Left lung (tissue), 4 donors: ENCODE measurements at regions not wholly inside any gene's neighbourhood (a gene's known extent, or its start where the extent isn't known, plus 50 kb on each side); places are given as distances from the start of the nearest gene placed in this dataset.

Experiments
- ATAC-seq: fragments of 200-7000 bp; cut with Tn5 transposase; one replicate; pipeline ENCODE4 v1.9.1; 2020; ENCODE audit warnings: moderate library complexity
- DNase-seq, 4 donors: peaks; one replicate each; pipeline ENCODE4 v3.0.0-alpha.2; 2013 to 2020
- H3K27ac ChIP-seq, 2 donors: fragments of 200-600 bp; sonication (generic) in 1 of 2; one replicate each; pipeline versions ENCODE4 v1.5.0 to v1.8.0; 2020 to 2021
- H3K27me3 ChIP-seq, 2 donors: fragments of 200-600 bp; sonication (generic) in 1 of 2; one replicate each; pipeline versions ENCODE4 v1.5.0 to v1.8.0; 2020 to 2021
- H3K36me3 ChIP-seq, 2 donors: fragments of 200-600 bp; sonication (generic) in 1 of 2; one replicate each; pipeline versions ENCODE4 v1.5.0 to v1.8.0; 2020 to 2021
- H3K4me1 ChIP-seq, 2 donors: fragments of 200-600 bp; one replicate each; pipeline ENCODE4 v1.8.0; 2021
- H3K4me3 ChIP-seq, 2 donors: fragments of 200-600 bp; sonication (generic) in 1 of 2; one replicate each; pipeline versions ENCODE4 v1.5.0 to v1.8.0; 2020 to 2021; ENCODE audit warnings: mild to moderate bottlenecking in 1 of 2
- H3K9me3 ChIP-seq, 2 donors: fragments of 200-600 bp; sonication (generic) in 1 of 2; one replicate each; pipeline versions ENCODE4 v1.5.0 to v1.8.0; 2020 to 2021
- CTCF ChIP-seq, 2 donors: fragments of 200-600 bp; sonication (generic) in 1 of 2; IDR thresholded peaks; one replicate each; pipeline versions ENCODE4 v1.5.0 to v1.8.0; 2021; ENCODE audit warnings: antibody characterized with exemption in 2 of 2
- intact Hi-C, 2 donors: fragments of 100-400 bp; cut with DNase I; formaldehyde crosslinking; loops; one replicate each; pipeline versions ENCODE4 v1.11.2 to v1.14.2; 2022
- donor health status: DM: no; HTN: yes; CAD: no.
- donor health status: DM: no; HTN: no; CAD: no.

- intact Hi-C loops, result loop anchor here in 1 of 2 donors (10.0 kb wide), 1 partner anchor 106 kb away; no protein-coding TSS in a partner anchor
- ATAC-seq, result no peak
- H3K27me3 ChIP-seq, result no peaks in the 10 kb centered on the region
- no peak overlapping the region for H3K4me3 ChIP-seq
- H3K9me3 ChIP-seq, result no peaks in the 10 kb centered on the region
- peaks cover 4 to 13% of the 10 kb centered on the region in 2 donors for H3K4me1 ChIP-seq
- DNase-seq, result no peak
- no peaks in the 10 kb centered on the region for H3K36me3 ChIP-seq
- no peak overlapping the region for H3K27ac ChIP-seq
- TF ChIP-seq CTCF (IDR thresholded peaks at IDR 0.05), result no peak
These were observed 171.2 kb upstream of the PGRMC2 start for GRCh38 chr4:128458816-128459215.

- intact Hi-C loops, result loop anchor here in 1 of 2 donors (10.0 kb wide), 1 partner anchor 107 kb away; no protein-coding TSS in a partner anchor
- H3K4me1 ChIP-seq, result peaks cover 4 to 13% of the 10 kb centered on the region in 2 donors
- no peak for TF ChIP-seq CTCF (IDR thresholded peaks at IDR 0.05)
- H3K4me3 ChIP-seq, result no peak overlapping the region
- H3K27ac ChIP-seq, result no peak overlapping the region
- H3K36me3 ChIP-seq, result no peaks in the 10 kb centered on the region
- no peaks in the 10 kb centered on the region for H3K9me3 ChIP-seq
- H3K27me3 ChIP-seq, result no peaks in the 10 kb centered on the region
- DNase-seq, result no peak
- ATAC-seq, result no peak
These were observed 170.1 kb upstream of the PGRMC2 start for GRCh38 chr4:128457726-128458125.

- H3K4me3 ChIP-seq, result no peak overlapping the region
- DNase-seq (no peak), ATAC-seq (no peak)
- H3K27ac ChIP-seq, result no peak overlapping the region
- H3K27me3 ChIP-seq, result no peaks in the 10 kb centered on the region
- TF ChIP-seq CTCF (IDR thresholded peaks at IDR 0.05), result no peak
- intact Hi-C loops, result loop anchor here in 1 of 2 donors (10.0 kb wide), 1 partner anchor 109 kb away; no protein-coding TSS in a partner anchor
- H3K36me3 ChIP-seq, result no peaks in the 10 kb centered on the region
- peaks cover 4 to 13% of the 10 kb centered on the region in 2 donors for H3K4me1 ChIP-seq
- no peaks in the 10 kb centered on the region for H3K9me3 ChIP-seq
These were observed 168.6 kb upstream of the PGRMC2 start for GRCh38 chr4:128456171-128456570.

GRCh38 chr4:128455480-128455879 lies 167.9 kb upstream of the PGRMC2 start:
- H3K27ac ChIP-seq, result no peak overlapping the region
- no peaks in the 10 kb centered on the region for H3K9me3 ChIP-seq
- no peak for TF ChIP-seq CTCF (IDR thresholded peaks at IDR 0.05)
- intact Hi-C loops, result loop anchor here in 1 of 2 donors (10.0 kb wide), 1 partner anchor 109 kb away; no protein-coding TSS in a partner anchor
- no peak overlapping the region for H3K4me3 ChIP-seq
- no peak for DNase-seq
- ATAC-seq, result no peak
- peaks cover 4 to 13% of the 10 kb centered on the region in 2 donors for H3K4me1 ChIP-seq
- H3K27me3 ChIP-seq, result no peaks in the 10 kb centered on the region
- no peaks in the 10 kb centered on the region for H3K36me3 ChIP-seq

- H3K9me3 ChIP-seq, result no peaks in the 10 kb centered on the region
- TF ChIP-seq CTCF (IDR thresholded peaks at IDR 0.05), result no peak
- H3K27me3 ChIP-seq, result no peaks in the 10 kb centered on the region
- no peaks in the 10 kb centered on the region for H3K36me3 ChIP-seq
- H3K4me3 ChIP-seq, result no peak overlapping the region
- H3K4me1 ChIP-seq, result peaks cover 4 to 13% of the 10 kb centered on the region in 2 donors
- DNase-seq (no peak), ATAC-seq (no peak)
- intact Hi-C loops, result loop anchor here in 1 of 2 donors (10.0 kb wide), 1 partner anchor 110 kb away; no protein-coding TSS in a partner anchor
- peak overlapping the region in 1 of 2 donors; percentile 21 for H3K27ac ChIP-seq
These were observed 167.3 kb upstream of the PGRMC2 start for GRCh38 chr4:128454881-128455280.
